ENCODE measurements at regions not wholly inside any gene's neighbourhood (a gene's known extent, or its start where the extent isn't known, plus 50 kb on each side); places are given as distances from the start of the nearest gene placed in this dataset.

DNA sequence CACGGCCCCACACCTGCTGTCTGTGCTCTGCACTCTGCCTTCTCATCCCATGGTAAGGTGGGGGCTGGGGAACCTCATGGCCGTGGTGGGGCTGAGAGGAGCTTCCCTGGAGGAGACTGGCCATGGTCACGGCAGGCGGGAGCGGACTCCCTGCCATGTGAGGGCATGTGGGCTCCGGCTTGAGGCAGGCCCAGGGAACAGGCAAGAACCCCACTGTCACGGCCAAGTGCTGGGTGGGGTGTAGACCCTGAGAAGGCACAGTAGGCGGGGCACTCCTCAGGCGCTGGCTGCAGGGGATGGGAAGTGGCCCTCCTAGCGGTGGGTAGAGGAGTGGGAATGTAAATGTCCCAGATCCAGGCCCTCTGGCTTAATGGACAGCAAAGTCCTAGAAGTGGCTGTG is 1262.7 kb downstream of the BRD1 start:
- TF ChIP-seq JUND (IDR thresholded peaks at IDR 0.05; ENCODE audit: low read depth) = no peak
- in situ Hi-C loops (cut with HindIII; ENCODE audit: low pct_unique_long_range_greater_than_20kb, low sequenced_read_pairs) = no loop called here
- DNase-seq (ENCODE audit: low read depth in 1 of 2, low spot score in 1 of 2) = no peak

DNA sequence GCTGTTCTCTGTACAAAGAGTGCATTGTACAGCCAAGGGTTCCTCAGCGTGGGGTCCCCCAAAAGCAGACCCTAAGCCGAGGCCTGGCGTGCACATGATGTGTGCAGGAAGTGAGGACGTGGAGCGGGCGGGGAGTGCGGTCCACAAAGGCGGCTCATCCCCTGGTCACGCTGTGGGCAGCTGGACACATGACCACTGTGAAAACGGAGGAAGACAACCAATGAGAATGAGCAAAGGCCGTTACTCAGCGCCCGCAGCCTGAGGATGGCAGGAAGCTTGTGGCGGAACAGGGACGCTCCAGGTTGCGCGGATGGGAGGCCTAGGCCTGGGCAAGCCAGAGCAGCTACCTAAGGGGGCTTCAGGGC is 1263.7 kb downstream of the BRD1 start:
- no peak for TF ChIP-seq JUND (IDR thresholded peaks at IDR 0.05; ENCODE audit: low read depth)
- no peak for DNase-seq (ENCODE audit: low read depth in 1 of 2, low spot score in 1 of 2)
- in situ Hi-C loops (cut with HindIII; ENCODE audit: low pct_unique_long_range_greater_than_20kb, low sequenced_read_pairs) = no loop called here

DNA sequence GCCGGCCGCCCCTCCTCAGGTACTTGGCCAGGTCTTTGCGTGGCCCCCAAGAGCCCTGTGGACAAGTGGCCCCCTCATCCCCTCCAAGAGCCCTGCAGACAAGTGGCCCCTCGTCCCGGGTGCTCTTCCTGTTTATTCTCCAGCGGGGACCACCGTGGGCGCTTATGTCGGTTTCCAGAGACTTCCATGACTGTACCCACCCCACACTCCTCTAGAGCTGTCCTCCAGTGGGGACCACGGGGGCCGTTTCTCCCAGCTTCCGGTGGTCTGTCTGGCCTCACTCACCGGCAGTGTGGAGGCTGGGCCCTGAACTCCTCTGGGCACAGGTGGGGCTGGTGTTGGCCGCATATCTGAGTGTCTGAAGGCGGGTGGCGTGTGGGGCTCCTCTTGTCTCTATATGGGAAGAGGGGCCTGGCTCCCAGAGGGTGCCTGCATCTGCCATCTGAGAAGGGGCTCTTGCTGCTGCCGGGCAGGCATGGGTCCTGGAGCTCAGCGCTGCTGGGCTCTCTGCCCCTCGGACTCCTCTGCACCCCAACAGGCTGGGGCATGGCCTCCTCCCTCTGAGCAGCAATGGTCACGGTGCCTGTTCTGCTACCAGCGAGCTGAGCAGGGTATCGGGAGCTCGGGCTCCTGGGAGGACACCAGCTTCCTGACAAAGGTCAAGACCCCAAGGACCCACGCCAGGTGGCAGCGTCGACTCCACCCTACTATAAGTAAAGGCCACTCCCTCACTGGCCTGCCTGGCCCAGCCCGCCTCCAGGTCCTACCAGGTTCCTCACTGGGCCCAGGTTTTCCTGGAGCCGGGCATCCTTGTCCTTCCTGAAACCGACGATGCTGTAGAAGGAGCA is 1264.3 kb downstream of the BRD1 start:
- no peak for DNase-seq (ENCODE audit: low read depth in 1 of 2, low spot score in 1 of 2)
- in situ Hi-C loops (cut with HindIII; ENCODE audit: low pct_unique_long_range_greater_than_20kb, low sequenced_read_pairs) = no loop called here
- no peak for TF ChIP-seq JUND (IDR thresholded peaks at IDR 0.05; ENCODE audit: low read depth)

GRCh38 chr22:48561676-48562075 is 1266.0 kb downstream of the BRD1 start:
- no peak for TF ChIP-seq JUND (IDR thresholded peaks at IDR 0.05; ENCODE audit: low read depth)
- DNase-seq (ENCODE audit: low read depth in 1 of 2, low spot score in 1 of 2) = no peak
- in situ Hi-C loops (cut with HindIII; ENCODE audit: low pct_unique_long_range_greater_than_20kb, low sequenced_read_pairs) = no loop called here

DNA sequence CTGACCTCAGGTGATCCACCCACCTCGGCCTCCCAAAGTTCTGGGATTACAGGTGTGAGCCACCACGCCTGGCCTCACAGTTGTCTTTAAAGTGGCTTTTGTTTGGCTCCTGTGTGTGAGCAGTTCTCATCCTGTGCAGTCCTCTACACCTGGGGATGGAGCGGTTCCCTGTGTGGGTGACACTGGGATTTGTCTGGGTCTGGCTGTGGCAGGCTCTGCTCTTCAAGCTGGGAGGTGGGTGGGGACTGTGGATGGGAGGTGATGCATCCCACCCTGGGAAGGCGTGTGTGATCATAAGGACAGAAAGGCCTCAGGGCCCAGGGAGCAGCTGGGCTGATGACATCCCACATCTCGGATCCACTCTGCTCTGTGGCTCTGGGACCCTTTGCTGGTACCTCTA is 1266.8 kb downstream of the BRD1 start:
- no peak for TF ChIP-seq JUND (IDR thresholded peaks at IDR 0.05; ENCODE audit: low read depth)
- in situ Hi-C loops (cut with HindIII; ENCODE audit: low pct_unique_long_range_greater_than_20kb, low sequenced_read_pairs) = no loop called here
- no peak for DNase-seq (ENCODE audit: low read depth in 1 of 2, low spot score in 1 of 2)

DNA sequence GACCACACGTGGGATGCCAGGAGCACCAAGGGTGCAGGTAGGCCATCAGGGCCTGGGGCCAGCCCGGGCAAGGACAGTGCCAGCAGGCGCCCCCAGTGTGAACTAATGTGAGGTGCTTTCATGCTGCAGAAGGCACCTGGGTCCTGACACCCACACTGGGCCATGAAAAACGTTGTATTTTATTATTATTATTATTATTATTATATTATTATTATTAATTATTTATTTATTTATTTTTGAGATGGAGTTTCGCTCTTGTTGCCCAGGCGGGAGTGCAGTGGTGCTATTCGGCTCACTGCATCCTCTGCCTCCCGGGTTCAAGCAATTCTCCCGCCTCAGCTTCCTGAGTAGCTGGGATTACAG is 1267.3 kb downstream of the BRD1 start:
- in situ Hi-C loops (cut with HindIII; ENCODE audit: low pct_unique_long_range_greater_than_20kb, low sequenced_read_pairs) = no loop called here
- no peak for TF ChIP-seq JUND (IDR thresholded peaks at IDR 0.05; ENCODE audit: low read depth)

GRCh38 chr22:48559647-48560388 is 1267.9 kb downstream of the BRD1 start:
- in situ Hi-C loops (cut with HindIII; ENCODE audit: low pct_unique_long_range_greater_than_20kb, low sequenced_read_pairs) = no loop called here
- DNase-seq (ENCODE audit: low read depth in 1 of 2, low spot score in 1 of 2) = no peak
- TF ChIP-seq JUND (IDR thresholded peaks at IDR 0.05; ENCODE audit: low read depth) = no peak

More for the DNA sequence above, 1267.3 kb downstream of the BRD1 start:
- DNase-seq (ENCODE audit: low read depth in 1 of 2, low spot score in 1 of 2) = no peak

- no peak for TF ChIP-seq JUND (IDR thresholded peaks at IDR 0.05; ENCODE audit: low read depth)
- in situ Hi-C loops (cut with HindIII; ENCODE audit: low pct_unique_long_range_greater_than_20kb, low sequenced_read_pairs) = no loop called here
- DNase-seq (ENCODE audit: low read depth in 1 of 2, low spot score in 1 of 2) = no peak
These were observed 1268.9 kb downstream of the BRD1 start for GRCh38 chr22:48558606-48559402.

- in situ Hi-C loops (cut with HindIII; ENCODE audit: low pct_unique_long_range_greater_than_20kb, low sequenced_read_pairs) = no loop called here
- TF ChIP-seq JUND (IDR thresholded peaks at IDR 0.05; ENCODE audit: low read depth) = no peak
- DNase-seq (ENCODE audit: low read depth in 1 of 2, low spot score in 1 of 2) = no peak
These were observed 1269.7 kb downstream of the BRD1 start for GRCh38 chr22:48558016-48558415.

- TF ChIP-seq JUND (IDR thresholded peaks at IDR 0.05; ENCODE audit: low read depth) = no peak
- in situ Hi-C loops (cut with HindIII; ENCODE audit: low pct_unique_long_range_greater_than_20kb, low sequenced_read_pairs) = no loop called here
- DNase-seq (ENCODE audit: low read depth in 1 of 2, low spot score in 1 of 2) = no peak
These were observed 1270.2 kb downstream of the BRD1 start for GRCh38 chr22:48557473-48557872.

DNA sequence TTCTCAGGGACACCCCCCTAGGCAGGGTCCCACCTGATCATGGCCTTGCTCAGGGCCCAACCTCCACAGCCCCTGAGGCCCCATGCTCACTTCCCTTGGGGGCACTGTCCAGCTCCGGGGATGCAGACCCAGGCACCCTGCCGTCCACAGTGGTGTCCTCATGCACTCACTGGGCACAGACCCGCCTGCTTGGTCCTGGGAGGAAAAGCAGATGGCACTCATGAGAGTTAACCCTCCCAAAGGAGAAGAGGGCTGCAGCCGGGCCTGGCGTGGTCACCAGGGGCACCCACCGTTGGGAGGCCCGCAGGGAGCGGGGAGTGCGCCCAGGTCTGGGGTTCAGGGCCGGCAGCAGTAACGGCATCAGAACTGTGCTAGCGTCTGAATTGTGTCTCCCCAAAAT is 1270.9 kb downstream of the BRD1 start:
- DNase-seq (ENCODE audit: low read depth in 1 of 2, low spot score in 1 of 2) = no peak
- no peak for TF ChIP-seq JUND (IDR thresholded peaks at IDR 0.05; ENCODE audit: low read depth)
- in situ Hi-C loops (cut with HindIII; ENCODE audit: low pct_unique_long_range_greater_than_20kb, low sequenced_read_pairs) = no loop called here

DNA sequence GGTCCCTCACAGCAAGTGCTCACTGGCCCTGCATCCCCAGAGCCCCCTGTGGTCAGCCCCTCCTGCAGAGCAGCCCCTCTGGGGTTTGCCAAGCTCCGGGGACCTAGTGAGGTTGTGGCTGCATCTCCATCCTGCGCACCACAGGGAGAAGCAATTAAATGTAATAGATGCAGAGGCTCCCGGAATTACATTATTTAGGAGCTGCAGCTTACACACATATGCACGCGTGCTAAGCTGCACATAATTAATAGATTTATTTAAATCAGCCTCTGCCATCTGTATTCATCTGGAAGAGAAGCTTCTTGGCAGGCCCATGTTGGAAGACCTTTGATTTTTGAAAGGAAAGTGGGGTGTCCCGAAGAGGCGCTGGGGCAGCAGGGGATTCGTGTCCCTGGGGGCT is 1271.5 kb downstream of the BRD1 start:
- no peak for DNase-seq (ENCODE audit: low read depth in 1 of 2, low spot score in 1 of 2)
- no peak for TF ChIP-seq JUND (IDR thresholded peaks at IDR 0.05; ENCODE audit: low read depth)
- in situ Hi-C loops (cut with HindIII; ENCODE audit: low pct_unique_long_range_greater_than_20kb, low sequenced_read_pairs) = no loop called here

DNA sequence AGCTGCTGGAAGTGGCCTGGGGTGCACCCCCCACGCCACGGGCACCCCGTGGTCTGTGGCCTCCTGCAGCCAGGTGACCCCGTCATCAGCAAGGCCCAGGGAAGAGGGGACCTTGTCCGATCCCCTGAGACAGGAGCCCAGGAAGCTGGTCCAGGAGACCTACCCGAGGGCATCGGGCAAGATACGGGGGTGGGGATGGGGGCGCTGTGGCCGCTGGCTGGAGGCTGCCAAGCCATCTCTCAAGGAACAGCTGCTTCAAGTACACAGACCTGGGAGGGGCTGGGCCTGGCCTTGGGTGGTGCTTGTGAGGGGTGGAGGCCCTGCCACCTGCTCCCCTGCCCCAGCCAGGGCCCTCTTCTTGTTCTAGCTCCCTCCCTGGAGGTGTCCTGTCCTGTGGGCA is 1272.1 kb downstream of the BRD1 start:
- in situ Hi-C loops (cut with HindIII; ENCODE audit: low pct_unique_long_range_greater_than_20kb, low sequenced_read_pairs) = no loop called here
- TF ChIP-seq JUND (IDR thresholded peaks at IDR 0.05; ENCODE audit: low read depth) = no peak
- DNase-seq (ENCODE audit: low read depth in 1 of 2, low spot score in 1 of 2) = no peak
